ENCODE measurements at regions not wholly inside any gene's neighbourhood (a gene's known extent, or its start where the extent isn't known, plus 50 kb on each side); places are given as distances from the start of the nearest gene placed in this dataset.
A peak's percentile ranks its signal among the peaks of the same experiment; 100 is the strongest.

DNA sequence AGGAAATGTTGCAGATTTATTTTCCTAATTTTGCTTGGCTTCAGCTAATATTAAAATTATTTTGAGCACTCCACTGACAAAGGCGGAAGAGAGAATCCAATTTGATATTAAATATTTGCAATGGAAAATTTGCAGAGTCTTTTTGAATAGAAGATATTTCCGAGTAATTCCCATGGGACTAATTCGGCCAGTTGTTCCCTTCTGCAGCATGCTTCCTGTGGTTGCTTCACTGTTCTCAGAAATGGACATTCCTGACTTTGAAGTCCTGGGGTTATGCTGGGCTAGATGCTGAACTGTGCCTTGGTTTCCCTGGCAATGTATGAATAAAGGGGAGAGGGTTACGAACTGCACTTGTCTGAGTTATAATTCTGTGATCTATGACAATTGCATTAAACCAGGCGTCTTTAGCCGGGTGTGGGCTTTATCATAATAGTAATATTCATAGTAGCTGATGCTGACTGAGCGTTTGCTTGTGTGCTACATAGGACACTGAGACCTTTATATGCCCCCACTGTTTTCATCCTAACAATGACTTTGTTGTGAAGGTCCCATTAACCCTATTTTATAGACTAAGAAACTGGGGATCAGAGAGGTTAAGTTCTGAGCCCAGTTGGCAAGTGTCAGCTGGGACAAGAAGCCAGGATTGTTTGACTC lies 114.5 kb upstream of the SPRY4 start:
- H3K27me3 ChIP-seq (ENCODE audit: insufficient read depth, low read length, poor library complexity), result no peaks in the 10 kb centered on the region
- no peaks in the 10 kb centered on the region for H3K36me3 ChIP-seq (ENCODE audit: control insufficient read depth, insufficient read depth, low read length)
- no peak overlapping the region for H2BK15ac ChIP-seq (replicated peaks; ENCODE audit: low read depth)
- no peak overlapping the region for H4K8ac ChIP-seq (ENCODE audit: low read depth, low read length)
- no peak overlapping the region for H3K23ac ChIP-seq (ENCODE audit: low read length)
- no peak overlapping the region for H3K9ac ChIP-seq (ENCODE audit: low read length)
- no CpG with 5 or more reads among the region's 7 CpGs for WGBS (ENCODE audit: extremely low coverage, insufficient coverage, low lambda C conversion rate)
- no peak overlapping the region for H2AK5ac ChIP-seq (ENCODE audit: low read length)
- peaks cover 3% of the 10 kb centered on the region for H3K4me1 ChIP-seq (ENCODE audit: control insufficient read depth, low read depth, low read length)
- H3K4ac ChIP-seq (ENCODE audit: low read depth, low read length), result no peak overlapping the region
- H3K79me1 ChIP-seq (ENCODE audit: low read length), result no peaks in the 10 kb centered on the region
- H3K56ac ChIP-seq (ENCODE audit: low read length), result no peak overlapping the region
- H4K5ac ChIP-seq (ENCODE audit: low read length), result no peak overlapping the region
- H3K18ac ChIP-seq (ENCODE audit: low read length), result peak overlapping the region; percentile 13
- H3K79me2 ChIP-seq (ENCODE audit: control insufficient read depth, insufficient read depth, low read length), result no peaks in the 10 kb centered on the region
- H2BK120ac ChIP-seq (ENCODE audit: low read depth, low read length), result no peak overlapping the region
- no peak overlapping the region for H2BK5ac ChIP-seq (ENCODE audit: low read length)
- no peak overlapping the region for H3K4me3 ChIP-seq (ENCODE audit: low read length)
- no peak for DNase-seq
- H3K27ac ChIP-seq (ENCODE audit: low read depth, low read length), result no peak overlapping the region
- no peak overlapping the region for H3K4me2 ChIP-seq (ENCODE audit: low read length)

DNA sequence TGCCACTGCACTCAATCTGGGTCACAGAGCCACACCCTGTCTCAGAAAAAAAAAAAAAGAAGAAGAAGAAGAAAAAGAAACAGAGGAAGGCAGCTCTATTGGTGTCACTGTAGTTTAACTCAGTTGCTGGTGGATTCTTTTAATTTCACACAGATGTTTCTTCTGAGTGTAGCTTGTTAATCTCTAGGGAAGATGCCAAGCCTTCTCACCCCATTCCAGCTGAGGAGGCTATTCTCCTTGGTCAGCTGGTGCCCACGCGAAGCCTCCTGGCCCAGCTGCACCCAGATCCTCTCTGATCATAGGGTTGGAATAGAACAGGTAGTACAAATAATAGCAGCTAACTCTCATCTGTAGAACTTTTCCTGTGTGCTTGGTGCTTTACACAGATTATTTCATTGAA lies 113.8 kb upstream of the SPRY4 start:
- no peak overlapping the region for H3K4me2 ChIP-seq (ENCODE audit: low read length)
- H3K79me2 ChIP-seq (ENCODE audit: control insufficient read depth, insufficient read depth, low read length), result no peaks in the 10 kb centered on the region
- no peak overlapping the region for H2AK5ac ChIP-seq (ENCODE audit: low read length)
- no peak overlapping the region for H2BK15ac ChIP-seq (replicated peaks; ENCODE audit: low read depth)
- no peak overlapping the region for H3K9ac ChIP-seq (ENCODE audit: low read length)
- peaks cover 8% of the 10 kb centered on the region for H3K4me1 ChIP-seq (ENCODE audit: control insufficient read depth, low read depth, low read length)
- no peak overlapping the region for H3K18ac ChIP-seq (ENCODE audit: low read length)
- H4K5ac ChIP-seq (ENCODE audit: low read length), result no peak overlapping the region
- no peak overlapping the region for H2BK120ac ChIP-seq (ENCODE audit: low read depth, low read length)
- no peak overlapping the region for H3K56ac ChIP-seq (ENCODE audit: low read length)
- no peak overlapping the region for H3K4me3 ChIP-seq (ENCODE audit: low read length)
- no peaks in the 10 kb centered on the region for H3K36me3 ChIP-seq (ENCODE audit: control insufficient read depth, insufficient read depth, low read length)
- no peak for DNase-seq
- H3K27ac ChIP-seq (ENCODE audit: low read depth, low read length), result no peak overlapping the region
- no peak overlapping the region for H3K23ac ChIP-seq (ENCODE audit: low read length)
- H3K4ac ChIP-seq (ENCODE audit: low read depth, low read length), result no peak overlapping the region
- no peaks in the 10 kb centered on the region for H3K27me3 ChIP-seq (ENCODE audit: insufficient read depth, low read length, poor library complexity)
- no CpG with 5 or more reads among the region's 2 CpGs for WGBS (ENCODE audit: extremely low coverage, insufficient coverage, low lambda C conversion rate)
- no peaks in the 10 kb centered on the region for H3K79me1 ChIP-seq (ENCODE audit: low read length)
- no peak overlapping the region for H4K8ac ChIP-seq (ENCODE audit: low read depth, low read length)
- no peak overlapping the region for H2BK5ac ChIP-seq (ENCODE audit: low read length)

DNA sequence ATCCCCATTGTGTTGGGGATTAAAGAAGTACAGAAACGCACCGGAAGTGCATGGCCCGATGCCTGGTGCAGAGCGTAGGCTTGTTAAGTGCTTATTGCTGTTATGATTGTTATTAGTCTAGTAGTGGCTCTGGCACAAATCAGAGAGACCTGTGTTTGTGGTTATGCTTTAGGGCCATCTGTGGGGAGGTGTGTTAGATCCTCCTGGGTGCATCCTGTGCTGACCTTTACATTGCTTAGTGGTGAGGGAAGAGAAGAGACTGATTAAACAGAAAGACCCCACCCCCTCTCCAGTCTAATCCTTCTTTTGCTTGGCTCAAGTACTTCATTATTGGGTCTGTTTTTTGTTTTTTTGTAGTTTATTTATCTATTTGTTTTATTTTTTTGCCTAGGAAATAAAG lies 112.7 kb upstream of the SPRY4 start:
- Histone ChIP-seq H3K23ac (ENCODE audit: low read length) (no peak overlapping the region), H2BK15ac (replicated peaks; ENCODE audit: low read depth) (no peak overlapping the region), H3K27me3 (ENCODE audit: insufficient read depth, low read length, poor library complexity) (no peaks in the 10 kb centered on the region), H3K4ac (ENCODE audit: low read depth, low read length) (peak overlapping the region; percentile 22), H3K79me2 (ENCODE audit: control insufficient read depth, insufficient read depth, low read length) (no peaks in the 10 kb centered on the region), H4K5ac (ENCODE audit: low read length) (no peak overlapping the region), H3K18ac (ENCODE audit: low read length) (no peak overlapping the region), H2BK5ac (ENCODE audit: low read length) (no peak overlapping the region), H2BK120ac (ENCODE audit: low read depth, low read length) (no peak overlapping the region), H3K56ac (ENCODE audit: low read length) (peak overlapping the region; percentile 44), H4K8ac (ENCODE audit: low read depth, low read length) (no peak overlapping the region), H3K79me1 (ENCODE audit: low read length) (no peaks in the 10 kb centered on the region), H2AK5ac (ENCODE audit: low read length) (peak overlapping the region; percentile 79), H3K4me2 (ENCODE audit: low read length) (no peak overlapping the region), H3K27ac (ENCODE audit: low read depth, low read length) (no peak overlapping the region), H3K9ac (ENCODE audit: low read length) (no peak overlapping the region), H3K4me1 (ENCODE audit: control insufficient read depth, low read depth, low read length) (peaks cover 14% of the 10 kb centered on the region), H3K36me3 (ENCODE audit: control insufficient read depth, insufficient read depth, low read length) (no peaks in the 10 kb centered on the region), H3K4me3 (ENCODE audit: low read length) (no peak overlapping the region)
- WGBS (ENCODE audit: extremely low coverage, insufficient coverage, low lambda C conversion rate), result no CpG with 5 or more reads among the region's 4 CpGs
- DNase-seq, result no peak

GRCh38 chr5:142435410-142436115 lies 110.7 kb upstream of the SPRY4 start:
- H3K79me2 ChIP-seq (ENCODE audit: control insufficient read depth, insufficient read depth, low read length), result no peaks in the 10 kb centered on the region
- peak overlapping the region; percentile 54 for H3K56ac ChIP-seq (ENCODE audit: low read length)
- no peaks in the 10 kb centered on the region for H3K79me1 ChIP-seq (ENCODE audit: low read length)
- peak overlapping the region; percentile 49 for H2AK5ac ChIP-seq (ENCODE audit: low read length)
- no peaks in the 10 kb centered on the region for H3K36me3 ChIP-seq (ENCODE audit: control insufficient read depth, insufficient read depth, low read length)
- no peak overlapping the region for H3K4me3 ChIP-seq (ENCODE audit: low read length)
- H3K23ac ChIP-seq (ENCODE audit: low read length), result no peak overlapping the region
- H2BK15ac ChIP-seq (replicated peaks; ENCODE audit: low read depth), result no peak overlapping the region
- no peak overlapping the region for H4K5ac ChIP-seq (ENCODE audit: low read length)
- peak overlapping the region; percentile 72 for H3K18ac ChIP-seq (ENCODE audit: low read length)
- H3K4me1 ChIP-seq (ENCODE audit: control insufficient read depth, low read depth, low read length), result peaks cover 14% of the 10 kb centered on the region
- no peak overlapping the region for H2BK120ac ChIP-seq (ENCODE audit: low read depth, low read length)
- no CpG with 5 or more reads among the region's 9 CpGs for WGBS (ENCODE audit: extremely low coverage, insufficient coverage, low lambda C conversion rate)
- H4K8ac ChIP-seq (ENCODE audit: low read depth, low read length), result peak overlapping the region; percentile 57
- H3K9ac ChIP-seq (ENCODE audit: low read length), result no peak overlapping the region
- peak overlapping the region; percentile 74 for H3K4ac ChIP-seq (ENCODE audit: low read depth, low read length)
- DNase-seq, result no peak
- H3K4me2 ChIP-seq (ENCODE audit: low read length), result no peak overlapping the region
- H2BK5ac ChIP-seq (ENCODE audit: low read length), result no peak overlapping the region
- H3K27me3 ChIP-seq (ENCODE audit: insufficient read depth, low read length, poor library complexity), result no peaks in the 10 kb centered on the region
- H3K27ac ChIP-seq (ENCODE audit: low read depth, low read length), result no peak overlapping the region

DNA sequence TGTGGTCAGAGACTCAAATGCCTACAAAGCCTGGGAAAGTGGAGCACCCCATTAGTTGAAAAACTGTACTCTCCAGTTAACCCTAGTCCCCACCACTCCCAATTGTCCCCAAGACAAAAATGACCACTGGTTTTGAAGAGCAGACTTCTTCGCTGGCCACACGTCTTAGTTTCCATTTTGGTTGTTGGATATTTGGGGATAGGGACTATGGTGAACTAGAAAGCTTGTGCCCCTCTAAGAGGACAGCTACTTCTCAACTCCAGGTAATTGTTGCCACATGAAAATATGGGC lies 109.4 kb upstream of the SPRY4 start:
- no peak for DNase-seq
- H3K4me2 ChIP-seq (ENCODE audit: low read length), result no peak overlapping the region
- no peak overlapping the region for H3K23ac ChIP-seq (ENCODE audit: low read length)
- H4K8ac ChIP-seq (ENCODE audit: low read depth, low read length), result no peak overlapping the region
- H3K79me1 ChIP-seq (ENCODE audit: low read length), result no peaks in the 10 kb centered on the region
- H3K9ac ChIP-seq (ENCODE audit: low read length), result no peak overlapping the region
- no peak overlapping the region for H2AK5ac ChIP-seq (ENCODE audit: low read length)
- peak overlapping the region; percentile 48 for H3K4ac ChIP-seq (ENCODE audit: low read depth, low read length)
- peak overlapping the region; percentile 80 for H3K56ac ChIP-seq (ENCODE audit: low read length)
- H2BK5ac ChIP-seq (ENCODE audit: low read length), result no peak overlapping the region
- H3K27ac ChIP-seq (ENCODE audit: low read depth, low read length), result peak overlapping the region; percentile 50
- no peak overlapping the region for H2BK15ac ChIP-seq (replicated peaks; ENCODE audit: low read depth)
- H3K27me3 ChIP-seq (ENCODE audit: insufficient read depth, low read length, poor library complexity), result no peaks in the 10 kb centered on the region
- H3K4me3 ChIP-seq (ENCODE audit: low read length), result no peak overlapping the region
- WGBS (ENCODE audit: extremely low coverage, insufficient coverage, low lambda C conversion rate), result no CpG with 5 or more reads among the region's 2 CpGs
- peaks cover 14% of the 10 kb centered on the region for H3K4me1 ChIP-seq (ENCODE audit: control insufficient read depth, low read depth, low read length)
- H3K36me3 ChIP-seq (ENCODE audit: control insufficient read depth, insufficient read depth, low read length), result no peaks in the 10 kb centered on the region
- no peak overlapping the region for H2BK120ac ChIP-seq (ENCODE audit: low read depth, low read length)
- peak overlapping the region; percentile 33 for H3K18ac ChIP-seq (ENCODE audit: low read length)
- H3K79me2 ChIP-seq (ENCODE audit: control insufficient read depth, insufficient read depth, low read length), result no peaks in the 10 kb centered on the region
- no peak overlapping the region for H4K5ac ChIP-seq (ENCODE audit: low read length)

All from mesendoderm (in vitro differentiated cells).